ENCODE measurements at regions not wholly inside any gene's neighbourhood (a gene's known extent, or its start where the extent isn't known, plus 50 kb on each side); places are given as distances from the start of the nearest gene placed in this dataset.
"Not testable (repeated sequence)": the region's sequence is repeated elsewhere in the genome, so short reads cannot be mapped to it uniquely, and the experiment has no call there.

GRCh38 chr6:75031102-75031501 lies 174.8 kb downstream of the COL12A1 start:
- not testable (repeated sequence) for DNase-seq

- no peak for DNase-seq
Observed at GRCh38 chr6:75029333-75029732, 176.5 kb downstream of the COL12A1 start.

GRCh38 chr6:75025371-75025770 lies 180.5 kb downstream of the COL12A1 start:
- no peak for DNase-seq

GRCh38 chr6:75024828-75025227 lies 181.0 kb downstream of the COL12A1 start:
- DNase-seq = no peak

- no peak for DNase-seq
Observed at GRCh38 chr6:75023634-75024033, 182.2 kb downstream of the COL12A1 start.

GRCh38 chr6:75020971-75021370 lies 184.9 kb downstream of the COL12A1 start:
- DNase-seq = no peak

GRCh38 chr6:75020376-75020775 lies 185.5 kb downstream of the COL12A1 start:
- no peak for DNase-seq

- no peak for DNase-seq
Observed at GRCh38 chr6:75012018-75012417, 193.8 kb downstream of the COL12A1 start.

- not testable (repeated sequence) for DNase-seq
Observed at GRCh38 chr6:75003984-75004383, 201.9 kb downstream of the COL12A1 start.

GRCh38 chr6:74997646-74998045 lies 208.2 kb downstream of the COL12A1 start:
- no peak for DNase-seq

- no peak for DNase-seq
Observed at GRCh38 chr6:74993136-74993535, 212.7 kb downstream of the COL12A1 start.

GRCh38 chr6:74991573-74992332 lies 214.1 kb downstream of the COL12A1 start:
- no peak for DNase-seq

- DNase-seq = peak in 1 of 3 donors; percentile 0
Observed at GRCh38 chr6:74979065-74979766, 226.6 kb downstream of the COL12A1 start.

GRCh38 chr6:74976701-74977100 lies 229.2 kb downstream of the COL12A1 start:
- no peak for DNase-seq

- no peak for DNase-seq
Observed at GRCh38 chr6:74976026-74976425, 229.8 kb downstream of the COL12A1 start.

GRCh38 chr6:74973591-74973990 lies 232.3 kb downstream of the COL12A1 start:
- peak in 1 of 3 donors; percentile 14 for DNase-seq

- DNase-seq = no peak
Observed at GRCh38 chr6:74971633-74972032, 234.2 kb downstream of the COL12A1 start.

GRCh38 chr6:74969591-74970267 lies 236.1 kb downstream of the COL12A1 start:
- peak in 1 of 3 donors; percentile 14 for DNase-seq

- no peak for DNase-seq
Observed at GRCh38 chr6:74967821-74968220, 238.0 kb downstream of the COL12A1 start.

- no peak for DNase-seq
Observed at GRCh38 chr6:74966712-74967111, 239.1 kb downstream of the COL12A1 start.

- DNase-seq = no peak
Observed at GRCh38 chr6:74964871-74965441, 240.9 kb downstream of the COL12A1 start.

GRCh38 chr6:74956559-74957428 lies 249.1 kb downstream of the COL12A1 start:
- DNase-seq = no peak

Measured in suppressor macrophage treated with lipopolysaccharide for 1 hour (primary cell).